ENCODE measurements at regions not wholly inside any gene's neighbourhood (a gene's known extent, or its start where the extent isn't known, plus 50 kb on each side); places are given as distances from the start of the nearest gene placed in this dataset.

GRCh38 chr16:76797457-76797856, 393.5 kb upstream of the MON1B start:
- intact Hi-C loops (cut with DNase I; ENCODE audit: low total_unique reads): no loop called here
- no peaks in the 10 kb centered on the region for H3K36me3 ChIP-seq
- TF ChIP-seq POLR2AphosphoS5 (IDR thresholded peaks at IDR 0.05) (no peak), POLR2A (IDR thresholded peaks at IDR 0.05) (no peak), CTCF (IDR thresholded peaks at IDR 0.05) (no peak)
- no peak overlapping the region for H3K27ac ChIP-seq
- H3K4me1 ChIP-seq: no peaks in the 10 kb centered on the region
- no peaks in the 10 kb centered on the region for H3K27me3 ChIP-seq
- no peaks in the 10 kb centered on the region for H3K9me3 ChIP-seq
- no peak overlapping the region for H3K4me3 ChIP-seq
- DNase-seq (ENCODE audit: low spot score in 2 of 2): no peak

GRCh38 chr16:76800196-76800595, 390.8 kb upstream of the MON1B start:
- no peak overlapping the region for H3K27ac ChIP-seq
- H3K4me1 ChIP-seq: no peaks in the 10 kb centered on the region
- no peaks in the 10 kb centered on the region for H3K9me3 ChIP-seq
- no peaks in the 10 kb centered on the region for H3K27me3 ChIP-seq
- no peak overlapping the region for H3K4me3 ChIP-seq
- no peaks in the 10 kb centered on the region for H3K36me3 ChIP-seq
- no peak for DNase-seq (ENCODE audit: low spot score in 2 of 2)
- intact Hi-C loops (cut with DNase I; ENCODE audit: low total_unique reads): no loop called here
- TF ChIP-seq CTCF (IDR thresholded peaks at IDR 0.05) (no peak), POLR2AphosphoS5 (IDR thresholded peaks at IDR 0.05) (no peak)

- H3K4me1 ChIP-seq: no peaks in the 10 kb centered on the region
- H3K4me3 ChIP-seq: no peak overlapping the region
- TF ChIP-seq CTCF (IDR thresholded peaks at IDR 0.05): no peak
- TF ChIP-seq POLR2A (IDR thresholded peaks at IDR 0.05): no peak
- TF ChIP-seq POLR2AphosphoS5 (IDR thresholded peaks at IDR 0.05): no peak
- no peaks in the 10 kb centered on the region for H3K9me3 ChIP-seq
- no peak overlapping the region for H3K27ac ChIP-seq
- H3K36me3 ChIP-seq: no peaks in the 10 kb centered on the region
- no peaks in the 10 kb centered on the region for H3K27me3 ChIP-seq
- DNase-seq (ENCODE audit: low spot score in 2 of 2): no peak
- intact Hi-C loops (cut with DNase I; ENCODE audit: low total_unique reads): no loop called here
Observed at GRCh38 chr16:76801357-76801756, 389.6 kb upstream of the MON1B start.

- no peaks in the 10 kb centered on the region for H3K9me3 ChIP-seq
- no peak overlapping the region for H3K27ac ChIP-seq
- no peak for TF ChIP-seq CTCF (IDR thresholded peaks at IDR 0.05)
- TF ChIP-seq POLR2A (IDR thresholded peaks at IDR 0.05): no peak
- no peak for TF ChIP-seq POLR2AphosphoS5 (IDR thresholded peaks at IDR 0.05)
- no peak for DNase-seq (ENCODE audit: low spot score in 2 of 2)
- no peaks in the 10 kb centered on the region for H3K27me3 ChIP-seq
- H3K4me1 ChIP-seq: no peaks in the 10 kb centered on the region
- intact Hi-C loops (cut with DNase I; ENCODE audit: low total_unique reads): no loop called here
- no peak overlapping the region for H3K4me3 ChIP-seq
- no peaks in the 10 kb centered on the region for H3K36me3 ChIP-seq
Observed at GRCh38 chr16:76816475-76816874, 374.5 kb upstream of the MON1B start.

GRCh38 chr16:76818606-76819181, 372.3 kb upstream of the MON1B start:
- Histone ChIP-seq H3K27ac (no peak overlapping the region), H3K27me3 (no peaks in the 10 kb centered on the region), H3K36me3 (no peaks in the 10 kb centered on the region), H3K9me3 (no peaks in the 10 kb centered on the region), H3K4me1 (no peaks in the 10 kb centered on the region), H3K4me3 (no peak overlapping the region)
- DNase-seq (ENCODE audit: low spot score in 2 of 2): no peak
- TF ChIP-seq POLR2A (IDR thresholded peaks at IDR 0.05): no peak
- no peak for TF ChIP-seq CTCF (IDR thresholded peaks at IDR 0.05)
- TF ChIP-seq POLR2AphosphoS5 (IDR thresholded peaks at IDR 0.05): no peak
- intact Hi-C loops (cut with DNase I; ENCODE audit: low total_unique reads): no loop called here

All from breast epithelium (tissue), 4 donors.